HUDEP-2 (cell line): ENCODE measurements at regions not wholly inside any gene's neighbourhood (a gene's known extent, or its start where the extent isn't known, plus 50 kb on each side); places are given as distances from the start of the nearest gene placed in this dataset.
A peak's percentile ranks its signal among the peaks of the same experiment; 100 is the strongest.

Source experiments
- DNase-seq, 76 experiments: peaks; one replicate each; lab custom pipeline; 2025; ENCODE audit not compliant: unreplicated experiment in 76 of 76; lab: John Stamatoyannopoulos, UW

- no peak for DNase-seq
Observed at GRCh38 chr1:115210302-115210711, 121.0 kb upstream of the TSPAN2 start.

- no peak for DNase-seq
Observed at GRCh38 chr1:115204513-115204912, 115.2 kb upstream of the TSPAN2 start.

- DNase-seq: no peak
Observed at GRCh38 chr1:115203287-115203686, 114.0 kb upstream of the TSPAN2 start.

- no peak for DNase-seq
Observed at GRCh38 chr1:115201598-115201997, 112.3 kb upstream of the TSPAN2 start.

GRCh38 chr1:115199416-115200132 lies 110.3 kb upstream of the TSPAN2 start:
- DNase-seq: no peak

DNA sequence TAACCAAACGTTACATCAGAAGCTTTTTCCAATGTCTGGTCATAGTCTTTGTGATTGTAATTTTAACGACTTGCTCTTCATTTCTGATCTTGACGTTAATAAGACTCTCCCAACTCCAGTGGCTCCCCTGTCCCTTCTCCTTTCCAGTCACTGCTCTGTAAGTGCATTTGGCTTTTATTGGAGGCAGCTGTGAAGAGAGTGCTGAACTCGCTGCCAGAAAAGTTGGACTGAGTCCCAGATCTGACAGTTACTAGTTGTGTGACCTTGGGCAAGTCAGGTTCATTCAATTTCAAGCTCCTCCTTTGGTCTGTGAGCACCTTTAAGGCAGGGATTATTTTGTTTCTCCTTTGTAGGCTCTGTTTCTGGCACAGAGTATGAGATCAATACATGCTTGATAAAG lies 109.6 kb upstream of the TSPAN2 start:
- DNase-seq: peak in 6 of 76 experiments; percentile 18 to 42 (median 33)

DNA sequence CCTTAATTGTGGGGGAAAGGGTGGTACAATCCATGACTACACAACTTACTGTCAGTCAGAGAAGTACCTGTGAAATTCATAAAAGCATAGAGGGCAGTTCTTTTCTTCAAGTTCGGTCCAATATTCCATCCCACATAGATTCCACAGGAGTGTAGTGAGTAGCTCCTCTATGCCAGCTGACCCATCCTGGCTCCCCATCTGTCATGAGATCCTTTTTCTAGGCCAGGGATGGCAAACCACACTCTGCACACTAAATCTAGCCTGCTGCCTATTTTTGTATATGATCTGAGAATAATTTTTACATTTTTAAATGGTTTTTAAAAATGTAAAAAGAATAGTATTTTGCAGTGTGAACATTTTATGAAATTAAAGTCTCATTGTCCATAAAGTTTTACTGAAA lies 107.0 kb upstream of the TSPAN2 start:
- no peak for DNase-seq

GRCh38 chr1:115194506-115194905 lies 105.2 kb upstream of the TSPAN2 start:
- no peak for DNase-seq

- no peak for DNase-seq
Observed at GRCh38 chr1:115193046-115193828, 103.9 kb upstream of the TSPAN2 start.

DNA sequence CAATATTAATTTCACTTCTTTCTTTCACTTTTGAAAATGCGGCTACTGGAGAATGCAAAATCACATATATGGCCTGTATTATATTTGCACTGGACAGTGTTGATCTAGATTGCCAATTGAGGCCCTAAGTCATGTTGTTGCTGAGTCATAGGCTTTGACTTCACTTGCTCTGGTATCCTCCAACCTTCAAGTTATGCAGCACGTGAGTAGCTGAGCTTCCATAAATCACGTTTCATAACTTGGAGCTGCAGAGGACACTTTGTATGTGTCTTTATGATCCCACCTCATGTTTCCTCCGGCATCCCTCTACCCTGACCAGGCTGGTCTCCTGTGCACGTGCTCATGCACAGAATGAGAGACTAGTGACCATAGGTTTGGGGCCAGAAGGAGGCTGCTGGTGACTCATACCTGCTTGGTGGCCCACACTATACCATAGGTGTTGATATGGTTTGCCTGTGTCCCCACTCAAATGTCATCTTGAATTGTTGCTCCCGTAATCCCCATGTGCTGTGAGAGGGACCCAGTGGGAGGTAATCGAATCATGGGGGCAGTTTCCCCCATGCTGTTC lies 103.0 kb upstream of the TSPAN2 start:
- DNase-seq: no peak

DNA sequence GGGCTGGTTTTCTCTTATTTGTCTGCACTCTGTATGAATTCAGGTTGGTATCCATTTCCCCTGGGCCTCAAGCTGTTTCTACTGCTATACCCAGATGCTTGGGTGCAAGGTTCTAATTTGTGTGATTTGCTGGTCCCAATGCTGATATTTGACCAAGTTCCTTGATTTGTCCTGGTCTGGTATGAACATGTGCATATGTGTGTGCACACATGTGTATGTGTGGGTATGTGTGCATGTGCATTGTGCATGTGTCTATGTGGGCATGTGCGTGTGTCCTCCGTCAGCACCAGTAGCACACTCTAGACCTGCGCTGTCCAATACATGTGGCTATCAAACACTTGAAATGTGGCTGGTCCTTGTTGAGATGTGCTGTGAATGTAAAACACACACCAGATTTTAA lies 102.4 kb upstream of the TSPAN2 start:
- DNase-seq: no peak

DNA sequence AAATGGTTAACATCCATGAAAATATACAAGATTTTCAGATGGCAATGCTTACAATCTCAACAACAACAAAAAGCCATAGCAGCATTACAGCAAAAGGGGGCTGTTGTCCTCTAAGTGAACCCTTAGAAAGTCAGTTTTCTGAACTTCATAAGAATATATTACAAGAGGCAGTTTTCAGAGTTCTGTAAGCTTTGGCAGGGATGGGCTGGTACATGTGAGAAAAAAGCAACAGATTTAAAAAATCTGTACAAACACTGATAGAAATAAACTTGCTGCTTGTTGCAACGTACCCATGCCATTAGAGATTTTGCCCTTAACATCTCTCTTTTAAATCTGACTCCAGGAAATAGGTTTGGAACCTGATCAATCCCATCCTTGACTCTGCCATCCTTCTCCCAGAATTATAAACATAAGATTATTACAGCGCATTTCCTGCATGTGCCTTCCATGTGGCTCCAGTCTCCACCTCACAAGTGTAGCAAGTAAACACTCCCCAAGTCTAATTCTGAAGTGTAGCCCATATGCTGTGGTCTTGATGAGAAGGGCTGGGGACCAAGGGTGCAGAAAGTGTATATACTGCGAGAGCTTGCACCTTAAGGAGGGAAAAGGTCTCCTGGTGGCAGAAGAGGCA lies 101.4 kb upstream of the TSPAN2 start:
- no peak for DNase-seq

GRCh38 chr1:115189814-115190539 lies 100.7 kb upstream of the TSPAN2 start:
- DNase-seq: no peak

DNA sequence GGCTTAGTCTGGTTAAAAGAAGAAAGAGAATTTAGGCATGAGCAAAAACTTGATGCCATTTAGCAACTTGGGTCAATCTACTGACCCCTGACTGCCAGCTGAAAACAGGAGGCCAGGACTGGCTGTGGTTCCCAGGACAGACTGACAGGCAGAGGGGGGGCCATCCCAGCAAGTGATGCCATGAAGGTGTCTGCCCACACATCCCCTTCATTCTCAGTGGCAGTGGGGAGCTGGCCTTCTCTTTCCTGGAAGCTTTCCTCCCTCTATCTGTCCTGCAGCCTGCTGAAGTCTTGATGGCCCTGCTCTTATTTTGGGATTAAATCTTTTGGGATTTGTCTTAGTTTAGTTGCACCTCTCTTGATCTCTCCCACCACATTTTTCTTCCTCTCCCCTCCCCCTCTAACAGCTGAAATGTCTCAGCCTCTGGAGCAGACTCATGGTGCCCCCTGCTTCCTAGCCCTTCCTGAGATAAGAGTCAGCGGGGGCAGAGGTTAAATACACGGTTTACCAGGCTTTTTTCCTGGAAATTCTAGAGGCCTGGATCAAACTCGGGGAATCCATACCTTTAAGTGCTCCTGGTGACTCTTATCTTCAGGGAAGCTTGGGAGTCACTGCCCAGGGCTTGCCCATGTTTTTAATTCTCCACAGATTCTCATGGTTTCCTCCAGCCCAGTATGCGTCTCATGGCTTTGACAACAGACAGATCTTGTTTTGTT lies 99.5 kb upstream of the TSPAN2 start:
- DNase-seq: no peak

- DNase-seq: no peak
Observed at GRCh38 chr1:115186711-115187265, 97.5 kb upstream of the TSPAN2 start.

DNA sequence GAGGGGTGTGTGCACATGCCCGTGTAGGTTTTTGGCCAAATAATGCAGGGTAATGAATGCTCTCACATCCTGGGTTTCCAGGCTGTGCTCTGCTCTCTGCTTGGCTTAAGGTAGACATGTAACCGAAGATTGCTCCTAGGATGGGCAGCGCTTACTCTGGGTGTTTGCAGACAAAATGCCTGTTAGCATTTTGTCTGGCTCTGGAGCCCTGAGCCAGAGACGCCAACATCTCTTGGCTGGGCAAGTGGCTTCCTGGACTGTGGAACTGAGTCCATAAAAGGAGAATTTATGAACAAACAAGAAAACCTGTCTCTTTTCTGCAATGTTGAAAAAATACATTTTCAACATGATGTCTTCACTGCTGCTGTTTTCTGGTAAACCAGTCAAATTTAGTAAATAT lies 96.0 kb upstream of the TSPAN2 start:
- DNase-seq: no peak

DNA sequence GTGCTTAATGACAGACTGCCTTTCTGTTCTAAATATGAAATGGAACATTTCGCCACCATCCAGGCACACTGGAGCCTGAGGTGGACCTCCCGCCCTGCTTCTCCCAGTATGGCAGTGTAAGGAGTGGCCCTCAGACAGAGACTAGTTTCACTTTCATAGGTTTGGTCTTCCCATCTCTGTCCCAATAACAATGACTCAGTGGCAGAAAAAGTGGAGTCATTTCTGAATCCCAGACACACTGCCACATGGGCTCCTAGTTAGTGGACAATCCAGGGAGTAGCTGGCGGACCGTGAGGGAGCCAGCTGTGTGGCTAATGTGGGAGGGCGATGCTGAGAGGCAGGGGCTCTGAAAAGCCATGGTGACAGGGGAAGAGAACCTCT lies 95.6 kb upstream of the TSPAN2 start:
- no peak for DNase-seq

DNA sequence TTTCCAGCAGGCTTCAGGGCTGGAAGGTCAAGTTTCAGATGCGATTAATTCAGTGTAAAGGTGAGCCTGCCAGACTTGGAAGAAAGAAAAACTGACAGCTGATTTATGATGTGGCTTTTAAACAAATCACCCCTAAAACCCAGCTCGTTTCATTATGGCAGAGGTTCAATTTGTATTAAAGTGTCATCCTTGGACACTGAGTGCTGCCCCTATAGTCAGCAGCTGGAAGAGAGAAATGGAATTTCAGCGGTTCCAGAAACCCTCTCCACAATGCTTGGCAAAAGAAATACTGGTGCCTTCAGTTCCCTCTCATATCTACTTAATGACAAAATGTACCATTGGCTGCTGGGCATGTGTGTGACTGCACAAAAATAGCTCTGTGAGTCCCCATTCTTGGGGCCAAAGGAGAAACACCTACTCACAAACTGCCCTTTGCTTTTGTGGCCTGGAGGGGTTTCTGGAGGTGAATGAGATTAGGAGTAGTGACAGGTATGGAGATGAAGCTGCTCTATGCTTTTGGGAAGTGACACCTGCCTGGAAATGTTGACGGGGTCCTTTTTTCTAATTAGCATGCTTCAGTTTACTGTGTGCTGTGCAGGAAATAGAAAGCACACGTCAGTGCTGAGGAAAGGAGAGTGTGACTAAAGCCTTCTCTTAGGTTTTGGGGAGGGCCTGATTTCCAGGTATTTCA lies 95.1 kb upstream of the TSPAN2 start:
- no peak for DNase-seq

DNA sequence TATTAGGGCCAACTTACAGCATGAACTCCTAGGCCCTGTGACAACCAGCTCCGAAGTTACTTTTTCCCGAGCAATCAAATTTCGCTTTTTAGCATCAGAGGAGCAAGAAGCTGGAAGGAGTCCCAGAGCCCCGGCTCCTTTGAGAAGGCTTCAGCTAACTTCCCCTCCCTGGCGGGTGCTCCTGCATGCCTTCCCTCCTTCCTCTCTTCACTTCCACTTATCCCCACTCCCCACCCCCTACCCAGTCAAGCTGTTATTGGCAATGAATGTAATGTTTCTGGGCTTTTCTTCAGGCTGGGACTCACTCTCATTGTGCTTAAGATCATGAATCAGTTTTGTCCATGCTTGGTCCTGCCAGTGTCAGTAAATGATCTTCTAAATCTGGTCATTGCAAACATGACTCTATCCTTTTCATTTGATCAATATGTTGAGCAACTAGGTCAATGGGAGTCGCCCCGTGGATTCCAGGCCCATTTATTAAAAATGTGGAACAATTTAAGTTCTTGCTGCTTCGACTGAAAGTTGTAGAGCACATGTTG lies 94.5 kb upstream of the TSPAN2 start:
- no peak for DNase-seq
